Neural crest cell (in vitro differentiated cells): ENCODE measurements at regions not wholly inside any gene's neighbourhood (a gene's known extent, or its start where the extent isn't known, plus 50 kb on each side); places are given as distances from the start of the nearest gene placed in this dataset.

Experiments used
- DNase-seq: peaks from one replicate; pipeline ENCODE4 v3.0.0; 2021; ENCODE audit warnings: low read depth, mixed read lengths, low spot score
- H3K27ac Mint-ChIP-seq: one replicate; pipeline ENCODE4 v1.8.0; 2021; ENCODE audit warnings: mild to moderate bottlenecking, mixed read lengths; ENCODE audit not compliant: unreplicated experiment
- H3K27me3 Mint-ChIP-seq: 2 replicates; pipeline ENCODE4 v1.8.0; 2021; ENCODE audit warnings: low read depth, mild to moderate bottlenecking, mixed read lengths
- H3K36me3 Mint-ChIP-seq: 2 replicates; pipeline ENCODE4 v1.8.0; 2021; ENCODE audit warnings: low read depth, mild to moderate bottlenecking, mixed read lengths
- H3K4me1 Mint-ChIP-seq: 2 replicates; pipeline ENCODE4 v1.8.0; 2021; ENCODE audit warnings: mixed read lengths
- H3K4me3 Mint-ChIP-seq: one replicate; pipeline ENCODE4 v1.8.0; 2021; ENCODE audit warnings: mild to moderate bottlenecking, mixed read lengths
- H3K9me3 Mint-ChIP-seq: 2 replicates; pipeline ENCODE4 v1.8.0; 2021; ENCODE audit warnings: mixed read lengths
- TF ChIP-seq, protein P1 (sequence below): fragments of 200-600 bp; sonication (generic); conservative IDR thresholded peaks from 2 replicates; pipeline ENCODE4 v1.5.0; 2021; ENCODE audit warnings: antibody characterized with exemption, mild to moderate bottlenecking

DNA sequence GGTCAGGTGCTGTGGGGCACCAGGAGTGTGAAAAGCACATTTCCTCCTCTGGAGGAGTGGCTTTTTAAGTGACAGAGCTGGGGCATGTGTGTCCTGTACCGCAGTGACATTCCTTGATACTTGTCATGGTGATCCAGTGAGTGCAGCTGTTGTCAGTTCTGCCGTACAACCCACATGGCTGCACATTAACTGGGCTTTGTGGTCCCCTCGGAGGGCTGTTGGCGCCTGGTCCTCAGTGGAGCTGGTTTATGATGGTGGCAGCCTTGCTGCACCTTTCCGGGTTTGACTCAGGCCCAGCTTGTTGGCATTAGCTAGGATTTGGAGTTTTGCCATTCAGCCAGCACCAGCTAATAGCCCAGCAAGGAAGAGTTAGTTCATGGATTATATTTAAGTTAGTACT, 77.0 kb downstream of the SLC25A47 start:
- Mint-ChIP-seq H3K4me1 (peaks cover 59% of the 10 kb centered on the region), H3K9me3 (no peaks in the 10 kb centered on the region), H3K4me3 (peak overlapping the region; percentile 2), H3K36me3 (no peaks in the 10 kb centered on the region), H3K27ac (peak overlapping the region; percentile 44), H3K27me3 (no peaks in the 10 kb centered on the region)
- TF ChIP-seq, protein P1, sequence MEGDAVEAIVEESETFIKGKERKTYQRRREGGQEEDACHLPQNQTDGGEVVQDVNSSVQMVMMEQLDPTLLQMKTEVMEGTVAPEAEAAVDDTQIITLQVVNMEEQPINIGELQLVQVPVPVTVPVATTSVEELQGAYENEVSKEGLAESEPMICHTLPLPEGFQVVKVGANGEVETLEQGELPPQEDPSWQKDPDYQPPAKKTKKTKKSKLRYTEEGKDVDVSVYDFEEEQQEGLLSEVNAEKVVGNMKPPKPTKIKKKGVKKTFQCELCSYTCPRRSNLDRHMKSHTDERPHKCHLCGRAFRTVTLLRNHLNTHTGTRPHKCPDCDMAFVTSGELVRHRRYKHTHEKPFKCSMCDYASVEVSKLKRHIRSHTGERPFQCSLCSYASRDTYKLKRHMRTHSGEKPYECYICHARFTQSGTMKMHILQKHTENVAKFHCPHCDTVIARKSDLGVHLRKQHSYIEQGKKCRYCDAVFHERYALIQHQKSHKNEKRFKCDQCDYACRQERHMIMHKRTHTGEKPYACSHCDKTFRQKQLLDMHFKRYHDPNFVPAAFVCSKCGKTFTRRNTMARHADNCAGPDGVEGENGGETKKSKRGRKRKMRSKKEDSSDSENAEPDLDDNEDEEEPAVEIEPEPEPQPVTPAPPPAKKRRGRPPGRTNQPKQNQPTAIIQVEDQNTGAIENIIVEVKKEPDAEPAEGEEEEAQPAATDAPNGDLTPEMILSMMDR = no peak
- DNase-seq = no peak

DNA sequence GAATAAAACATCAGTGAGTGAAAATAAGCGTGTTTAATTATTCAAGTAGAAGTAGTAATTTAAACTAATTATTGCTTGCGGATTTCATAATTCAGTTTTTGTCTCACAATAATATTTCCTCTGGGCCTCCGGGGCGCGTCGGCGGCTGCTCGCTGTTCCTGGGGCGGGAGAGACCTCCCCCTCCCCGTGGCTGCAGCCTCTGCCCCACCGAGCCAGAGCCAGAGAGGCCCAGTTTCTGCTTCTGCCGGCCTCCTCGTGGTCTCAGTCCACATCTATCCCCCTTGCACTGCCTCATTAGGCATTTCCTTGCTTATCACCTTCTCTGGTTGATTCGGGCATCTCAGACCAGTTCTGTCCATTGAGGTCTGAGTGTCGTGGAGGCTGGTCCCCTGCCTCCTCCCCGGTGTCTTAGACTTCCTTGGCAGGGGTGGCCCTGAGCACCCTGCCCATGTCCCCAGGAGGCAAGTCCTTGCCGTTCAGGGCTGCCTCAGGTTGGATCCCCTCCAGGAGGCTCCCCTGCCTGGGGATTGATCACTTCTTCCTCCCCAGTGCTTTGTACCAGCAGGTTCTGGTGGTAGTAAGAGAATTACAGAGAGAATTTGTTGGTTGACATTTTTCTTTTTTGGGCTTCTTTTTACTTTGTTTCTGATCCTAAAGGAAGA, 78.0 kb downstream of the SLC25A47 start:
- no peak overlapping the region for H3K27ac Mint-ChIP-seq
- no peaks in the 10 kb centered on the region for H3K36me3 Mint-ChIP-seq
- H3K4me3 Mint-ChIP-seq = no peak overlapping the region
- H3K27me3 Mint-ChIP-seq = no peaks in the 10 kb centered on the region
- no peaks in the 10 kb centered on the region for H3K9me3 Mint-ChIP-seq
- H3K4me1 Mint-ChIP-seq = peaks cover 59% of the 10 kb centered on the region
- TF ChIP-seq, protein P1 = no peak
- no peak for DNase-seq

DNA sequence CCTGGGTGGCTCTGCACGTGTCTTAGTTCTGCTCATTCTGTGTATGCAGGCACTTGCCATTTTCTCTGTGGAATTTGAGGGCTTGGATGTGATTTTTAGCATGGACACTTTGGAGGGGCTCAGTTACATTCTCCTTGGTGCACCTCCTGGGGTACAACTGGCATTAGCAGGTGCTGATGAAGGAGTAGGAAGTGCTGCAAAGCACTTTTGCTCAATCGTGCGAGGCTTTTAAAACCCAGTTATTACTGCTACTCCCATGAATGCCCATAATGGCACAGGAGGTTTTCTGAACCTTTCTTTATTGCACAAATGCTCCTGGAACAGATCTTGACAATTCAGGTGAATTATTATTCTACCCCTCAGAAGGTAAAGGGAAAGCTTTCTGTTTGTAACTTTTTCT, 78.7 kb downstream of the SLC25A47 start:
- Mint-ChIP-seq H3K27me3 (no peaks in the 10 kb centered on the region), H3K9me3 (no peaks in the 10 kb centered on the region), H3K4me1 (peaks cover 53% of the 10 kb centered on the region), H3K36me3 (no peaks in the 10 kb centered on the region), H3K4me3 (no peak overlapping the region), H3K27ac (no peak overlapping the region)
- TF ChIP-seq, protein P1 = no peak
- no peak for DNase-seq

DNA sequence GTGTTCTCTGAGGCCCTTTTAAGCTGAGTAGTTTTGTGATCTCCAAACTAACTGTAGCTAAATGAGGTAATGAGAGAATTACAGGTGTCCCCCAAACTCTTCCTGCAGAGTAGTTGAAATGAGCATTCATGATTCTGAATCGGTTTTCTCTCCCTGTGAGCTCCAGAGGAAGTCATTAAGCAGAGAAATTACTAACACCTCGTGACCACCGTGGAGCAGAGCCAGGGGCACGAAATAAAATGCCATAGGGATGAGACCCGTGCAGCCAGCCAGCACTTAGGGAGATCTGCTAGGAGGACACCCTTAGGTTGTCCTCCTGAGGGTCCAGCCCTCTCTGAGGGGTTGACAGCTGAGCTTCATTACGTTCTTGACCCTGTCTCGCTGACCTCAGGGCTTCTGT, 79.5 kb downstream of the SLC25A47 start:
- Mint-ChIP-seq H3K27me3 (no peaks in the 10 kb centered on the region), H3K4me1 (peaks cover 52% of the 10 kb centered on the region), H3K36me3 (no peaks in the 10 kb centered on the region), H3K4me3 (no peak overlapping the region), H3K27ac (no peak overlapping the region), H3K9me3 (no peaks in the 10 kb centered on the region)
- TF ChIP-seq, protein P1 = no peak
- no peak for DNase-seq

DNA sequence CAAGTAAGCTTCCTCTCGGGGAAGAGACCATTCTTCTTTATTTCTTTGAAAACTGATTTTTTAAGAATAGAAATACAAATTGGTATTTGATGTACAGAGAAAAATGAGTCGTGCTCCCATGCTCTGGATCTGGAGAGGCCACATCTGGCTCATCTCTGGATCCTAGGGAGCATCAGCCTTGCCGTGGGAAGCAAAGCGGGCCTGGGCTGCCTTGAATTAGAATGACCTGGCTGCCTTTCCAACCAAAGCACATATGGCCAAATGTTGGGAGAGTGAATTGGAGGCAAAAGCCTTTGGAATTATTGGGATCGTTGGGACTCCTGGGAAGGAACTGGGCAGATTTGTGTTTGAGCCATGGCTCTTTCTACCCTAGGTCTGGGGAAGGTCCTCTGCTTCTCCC, 80.0 kb downstream of the SLC25A47 start:
- TF ChIP-seq, protein P1 = no peak
- Mint-ChIP-seq H3K9me3 (no peaks in the 10 kb centered on the region), H3K27ac (no peak overlapping the region), H3K4me1 (peaks cover 52% of the 10 kb centered on the region), H3K27me3 (no peaks in the 10 kb centered on the region), H3K36me3 (no peaks in the 10 kb centered on the region), H3K4me3 (no peak overlapping the region)
- no peak for DNase-seq
